Fibroblast of lung (primary cell): ENCODE measurements at regions not wholly inside any gene's neighbourhood (a gene's known extent, or its start where the extent isn't known, plus 50 kb on each side); places are given as distances from the start of the nearest gene placed in this dataset.

Source experiments
- DNase-seq, 2 donors: peaks; one replicate each; pipeline versions ENCODE4 v3.0.0 to v3.0.0-alpha.2; 2010; ENCODE audit warnings: low read depth in 2 of 2
- H2AFZ ChIP-seq: 2 replicates; pipeline ENCODE4 v1.5.1; 2012; ENCODE audit warnings: low read length, control low read depth, inconsistent platforms
- H3K27ac ChIP-seq: 2 replicates; pipeline ENCODE4 v1.5.1; 2011; ENCODE audit warnings: low read length, control low read depth; ENCODE audit not compliant: insufficient read depth
- H3K27me3 ChIP-seq: 2 replicates; pipeline ENCODE4 v1.5.1; 2011; ENCODE audit warnings: mild to moderate bottlenecking, low read length; ENCODE audit not compliant: control insufficient read depth, insufficient read depth
- H3K36me3 ChIP-seq: 2 replicates; pipeline ENCODE4 v1.5.1; 2011; ENCODE audit warnings: low read length; ENCODE audit not compliant: control insufficient read depth, insufficient read depth
- H3K4me1 ChIP-seq: 2 replicates; pipeline ENCODE4 v1.5.1; 2011; ENCODE audit warnings: low read length; ENCODE audit not compliant: control insufficient read depth, insufficient read depth; ENCODE audit errors: extremely low read depth
- H3K4me2 ChIP-seq: 2 replicates; pipeline ENCODE4 v1.5.1; 2011; ENCODE audit warnings: low read length, control low read depth; ENCODE audit not compliant: insufficient read depth; ENCODE audit errors: extremely low read depth
- H3K4me3 ChIP-seq, 4 experiments: fragments of 200-600 bp in 1 of 4; sonication (generic) in 1 of 4; replicated peaks in 1 of 4; 2 replicates each; pipeline ENCODE4 v1.5.1; 2011 to 2016; ENCODE audit warnings: low read length in 4 of 4, low read depth in 3 of 4, mild to moderate bottlenecking in 3 of 4, control low read depth in 2 of 4, inconsistent platforms in 1 of 4, mixed read lengths in 1 of 4; ENCODE audit not compliant: insufficient read depth in 1 of 4; ENCODE audit errors: control extremely low read depth in 1 of 4
- H3K79me2 ChIP-seq: 2 replicates; pipeline ENCODE4 v1.5.1; 2012; ENCODE audit warnings: mild to moderate bottlenecking, low read length, inconsistent platforms; ENCODE audit not compliant: control insufficient read depth, insufficient read depth
- H3K9ac ChIP-seq: 2 replicates; pipeline ENCODE4 v1.5.1; 2011; ENCODE audit warnings: mild to moderate bottlenecking, low read length, control low read depth; ENCODE audit not compliant: insufficient read depth
- H3K9me3 ChIP-seq: 2 replicates; pipeline ENCODE4 v1.5.1; 2012; ENCODE audit warnings: low read depth, low read length; ENCODE audit not compliant: control insufficient read depth, insufficient read depth
- H4K20me1 ChIP-seq: 2 replicates; pipeline ENCODE4 v1.5.1; 2011; ENCODE audit warnings: low read length; ENCODE audit not compliant: control insufficient read depth, insufficient read depth; ENCODE audit errors: extremely low read depth
- EZH2 ChIP-seq: IDR thresholded peaks from 2 replicates; pipeline ENCODE4 v1.5.1; 2012; ENCODE audit warnings: low read length, control low read depth, mild to moderate bottlenecking; ENCODE audit errors: missing control alignments
- TF ChIP-seq, protein P1 (sequence below), 2 donors: IDR thresholded peaks in 1 of 2; conservative IDR thresholded peaks in 1 of 2; 1 replicate in 1 of 2; 2 replicates in 1 of 2; pipeline ENCODE4 v1.5.1; 2011 to 2012; ENCODE audit warnings: low read length in 2 of 2, control low read depth in 1 of 2, inconsistent platforms in 1 of 2, low read depth in 1 of 2, mild to moderate bottlenecking in 1 of 2

DNA sequence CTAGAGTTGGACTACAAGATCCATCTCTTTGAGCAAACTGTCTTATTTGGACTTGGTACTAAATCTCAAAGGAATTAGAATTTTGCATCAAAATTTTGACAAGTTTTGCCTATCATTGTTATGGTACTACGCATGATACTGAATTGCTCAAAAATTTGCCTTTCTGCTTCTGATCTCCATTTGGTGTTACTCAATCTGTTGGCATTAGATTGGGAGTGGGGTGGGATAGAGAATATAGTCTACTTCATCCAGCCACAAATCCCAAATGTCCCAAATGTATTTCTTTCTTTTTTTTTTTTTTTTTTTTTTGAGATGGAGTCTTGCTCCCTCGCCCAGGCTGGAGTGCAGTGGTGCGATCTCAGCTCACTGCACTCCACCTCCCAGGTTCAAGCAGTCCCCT is 204.8 kb downstream of the TANC2 start:
- Histone ChIP-seq H3K4me2 (no peak overlapping the region), H3K9me3 (no peaks in the 10 kb centered on the region), H3K27ac (no peak overlapping the region), H3K27me3 (no peaks in the 10 kb centered on the region), H4K20me1 (no peaks in the 10 kb centered on the region), H3K4me3 (no peak overlapping the region), H3K9ac (no peak overlapping the region), H3K4me1 (peaks cover 2% of the 10 kb centered on the region), H3K36me3 (no peaks in the 10 kb centered on the region), H3K79me2 (no peaks in the 10 kb centered on the region), H2AFZ (no peak overlapping the region)
- no peak for DNase-seq
- TF ChIP-seq EZH2: no peak
- TF ChIP-seq, protein P1, sequence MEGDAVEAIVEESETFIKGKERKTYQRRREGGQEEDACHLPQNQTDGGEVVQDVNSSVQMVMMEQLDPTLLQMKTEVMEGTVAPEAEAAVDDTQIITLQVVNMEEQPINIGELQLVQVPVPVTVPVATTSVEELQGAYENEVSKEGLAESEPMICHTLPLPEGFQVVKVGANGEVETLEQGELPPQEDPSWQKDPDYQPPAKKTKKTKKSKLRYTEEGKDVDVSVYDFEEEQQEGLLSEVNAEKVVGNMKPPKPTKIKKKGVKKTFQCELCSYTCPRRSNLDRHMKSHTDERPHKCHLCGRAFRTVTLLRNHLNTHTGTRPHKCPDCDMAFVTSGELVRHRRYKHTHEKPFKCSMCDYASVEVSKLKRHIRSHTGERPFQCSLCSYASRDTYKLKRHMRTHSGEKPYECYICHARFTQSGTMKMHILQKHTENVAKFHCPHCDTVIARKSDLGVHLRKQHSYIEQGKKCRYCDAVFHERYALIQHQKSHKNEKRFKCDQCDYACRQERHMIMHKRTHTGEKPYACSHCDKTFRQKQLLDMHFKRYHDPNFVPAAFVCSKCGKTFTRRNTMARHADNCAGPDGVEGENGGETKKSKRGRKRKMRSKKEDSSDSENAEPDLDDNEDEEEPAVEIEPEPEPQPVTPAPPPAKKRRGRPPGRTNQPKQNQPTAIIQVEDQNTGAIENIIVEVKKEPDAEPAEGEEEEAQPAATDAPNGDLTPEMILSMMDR (conservative IDR thresholded peaks at IDR 0.05 in 1 of 2, IDR thresholded peaks at IDR 0.05 in 1 of 2; ENCODE audit: low read depth in 1 of 2, low read length in 2 of 2): no peak

DNA sequence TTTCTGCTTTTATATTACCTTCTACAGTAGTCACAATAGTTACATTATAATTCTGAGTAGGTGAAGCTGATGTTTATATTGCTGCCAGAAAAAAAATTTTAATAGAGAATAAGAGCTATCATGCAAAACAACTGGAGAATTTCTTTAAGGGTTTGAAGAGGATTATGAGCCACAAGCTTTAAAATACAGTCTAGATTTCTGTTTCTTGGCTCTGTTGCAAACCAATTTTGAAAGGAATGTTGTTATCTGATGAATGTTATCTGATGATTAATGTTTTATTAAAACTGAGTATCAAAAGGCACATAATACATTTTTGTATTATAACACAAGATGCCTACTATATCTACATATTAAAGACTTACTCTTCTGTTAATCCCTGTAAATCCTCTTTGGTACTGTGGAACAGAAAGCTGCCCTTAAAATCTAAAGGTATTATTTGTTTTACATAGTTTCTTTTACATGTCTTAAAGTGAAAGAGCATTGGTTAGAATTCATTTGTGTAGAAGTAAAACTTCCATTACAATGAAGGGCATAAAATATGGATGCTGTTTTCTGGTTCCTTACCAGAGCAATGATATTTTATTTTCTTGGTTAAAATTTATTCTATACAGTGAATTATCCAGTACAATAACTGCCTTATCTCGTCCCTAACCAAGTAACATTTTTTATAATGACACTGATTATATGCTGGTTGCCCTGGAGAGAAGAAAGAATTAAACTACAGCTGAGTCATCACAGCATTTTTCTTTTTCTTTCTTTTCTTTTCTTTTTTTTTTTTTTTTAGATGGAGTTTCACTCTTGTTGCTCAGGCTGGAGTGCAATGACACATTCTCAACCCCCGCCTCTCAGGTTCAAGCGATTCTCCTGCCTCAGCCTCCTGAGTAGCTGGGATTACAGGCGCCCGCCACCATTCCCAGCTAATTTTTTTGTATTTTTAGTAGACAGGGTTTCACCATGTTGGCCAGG is 205.7 kb downstream of the TANC2 start:
- H3K27me3 ChIP-seq: no peaks in the 10 kb centered on the region
- H3K9ac ChIP-seq: no peak overlapping the region
- peak overlapping the region in 1 of 4 experiments; percentile 23 for H3K4me3 ChIP-seq
- H3K9me3 ChIP-seq: no peaks in the 10 kb centered on the region
- no peaks in the 10 kb centered on the region for H4K20me1 ChIP-seq
- H3K4me2 ChIP-seq: peak overlapping the region; percentile 42
- DNase-seq: peak; percentile 63 to 84
- H3K4me1 ChIP-seq: peaks cover 2% of the 10 kb centered on the region
- no peaks in the 10 kb centered on the region for H3K79me2 ChIP-seq
- peak overlapping the region; percentile 14 for H3K27ac ChIP-seq
- no peak overlapping the region for H2AFZ ChIP-seq
- H3K36me3 ChIP-seq: no peaks in the 10 kb centered on the region
- TF ChIP-seq, protein P1 (conservative IDR thresholded peaks at IDR 0.05 in 1 of 2, IDR thresholded peaks at IDR 0.05 in 1 of 2; ENCODE audit: low read depth in 1 of 2, low read length in 2 of 2): no peak
- no peak for TF ChIP-seq EZH2

- Histone ChIP-seq H3K4me3 (no peak overlapping the region), H4K20me1 (no peaks in the 10 kb centered on the region), H3K36me3 (no peaks in the 10 kb centered on the region), H3K79me2 (no peaks in the 10 kb centered on the region), H3K9me3 (no peaks in the 10 kb centered on the region), H3K4me2 (no peak overlapping the region), H3K4me1 (peaks cover 4% of the 10 kb centered on the region), H3K9ac (no peak overlapping the region), H3K27me3 (no peaks in the 10 kb centered on the region), H3K27ac (no peak overlapping the region), H2AFZ (no peak overlapping the region)
- no peak for DNase-seq
- TF ChIP-seq, protein P1 (conservative IDR thresholded peaks at IDR 0.05 in 1 of 2, IDR thresholded peaks at IDR 0.05 in 1 of 2; ENCODE audit: low read depth in 1 of 2, low read length in 2 of 2): no peak
- no peak for TF ChIP-seq EZH2
Observed at GRCh38 chr17:63173450-63173849, 207.4 kb downstream of the TANC2 start.
